ENCODE measurements at regions not wholly inside any gene's neighbourhood (a gene's known extent, or its start where the extent isn't known, plus 50 kb on each side); places are given as distances from the start of the nearest gene placed in this dataset.

DNA sequence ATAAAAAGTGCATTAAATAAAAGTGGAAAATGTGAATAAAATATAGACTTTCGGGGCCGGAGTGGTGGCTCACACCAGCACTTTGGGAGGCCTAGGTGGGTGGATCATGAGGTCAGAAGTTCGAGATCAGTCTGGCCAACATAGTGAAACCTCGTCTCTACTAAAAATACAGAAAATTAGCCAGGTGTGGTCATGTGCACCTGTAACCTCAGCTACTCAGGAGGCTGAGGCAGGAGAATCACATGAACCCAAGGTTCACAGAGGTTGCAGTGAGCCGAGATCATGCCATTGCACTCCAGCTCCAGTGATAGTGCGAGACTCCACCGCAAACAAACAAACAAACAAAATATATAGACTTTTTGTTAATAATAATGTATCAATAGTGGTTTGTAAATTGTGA is 293.6 kb upstream of the TRAM1L1 start:
- ATAC-seq (no peak), DNase-seq (no peak)
- TF ChIP-seq POLR2A (IDR thresholded peaks at IDR 0.05) (no peak), CTCF (IDR thresholded peaks at IDR 0.05) (no peak)
- 80 to 91% (median 89%) methylated on average over 7 of the region's 7 CpGs for WGBS, 4 donors
- H3K4me1 ChIP-seq: no peaks in the 10 kb centered on the region
- H3K9me3 ChIP-seq: peaks cover 0 to 3% (median 0%) of the 10 kb centered on the region in 12 donors
- H3K4me3 ChIP-seq: no peak overlapping the region
- H3K36me3 ChIP-seq: no peaks in the 10 kb centered on the region
- no peaks in the 10 kb centered on the region for H3K27me3 ChIP-seq
- intact Hi-C loops (cut with DNase I): no loop called here
- no peak overlapping the region for H3K27ac ChIP-seq

GRCh38 chr4:117383468-117383867 is 298.1 kb upstream of the TRAM1L1 start:
- Histone ChIP-seq H3K9me3 (peaks cover 0 to 3% (median 0%) of the 10 kb centered on the region in 12 donors), H3K27ac (no peak overlapping the region), H3K27me3 (no peaks in the 10 kb centered on the region), H3K36me3 (no peaks in the 10 kb centered on the region), H3K4me1 (no peaks in the 10 kb centered on the region), H3K4me3 (no peak overlapping the region)
- 78 to 87% (median 81%) methylated on average over 1 of the region's 1 CpG for WGBS, 4 donors
- ATAC-seq (no peak), DNase-seq (no peak)
- intact Hi-C loops (cut with DNase I): no loop called here
- TF ChIP-seq POLR2A (IDR thresholded peaks at IDR 0.05): no peak
- no peak for TF ChIP-seq CTCF (IDR thresholded peaks at IDR 0.05)

- Histone ChIP-seq H3K27me3 (no peaks in the 10 kb centered on the region), H3K4me3 (no peak overlapping the region), H3K4me1 (no peaks in the 10 kb centered on the region), H3K9me3 (peaks cover 0 to 3% (median 0%) of the 10 kb centered on the region in 12 donors), H3K27ac (no peak overlapping the region), H3K36me3 (no peaks in the 10 kb centered on the region)
- ATAC-seq: no peak
- no peak for DNase-seq
- TF ChIP-seq CTCF (IDR thresholded peaks at IDR 0.05) (no peak), POLR2A (IDR thresholded peaks at IDR 0.05) (no peak)
- intact Hi-C loops (cut with DNase I): no loop called here
- 58 to 74% (median 65%) methylated on average over 1 of the region's 1 CpG for WGBS, 4 donors
Observed at GRCh38 chr4:117385526-117385925, 300.1 kb upstream of the TRAM1L1 start.

DNA sequence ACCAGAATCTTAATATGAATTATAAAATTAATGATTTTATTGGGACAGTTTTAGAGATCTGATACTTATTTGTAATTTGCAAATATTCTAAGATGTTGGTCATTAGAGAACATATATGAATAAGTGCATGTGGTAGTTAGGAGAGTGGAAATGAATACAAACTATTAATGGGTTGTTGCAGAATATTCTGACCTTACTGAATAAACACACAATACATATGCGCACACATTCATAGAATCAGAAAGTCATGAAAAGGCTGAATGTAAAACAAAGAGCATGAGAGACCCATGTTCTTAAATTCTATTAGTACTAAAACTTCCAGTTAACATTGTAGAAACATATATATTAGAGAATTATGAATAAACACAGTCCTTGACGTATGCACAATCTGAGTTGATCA is 301.7 kb upstream of the TRAM1L1 start:
- ATAC-seq: no peak
- Histone ChIP-seq H3K9me3 (peaks cover 0 to 3% (median 0%) of the 10 kb centered on the region in 12 donors), H3K27ac (no peak overlapping the region), H3K36me3 (no peaks in the 10 kb centered on the region), H3K27me3 (no peaks in the 10 kb centered on the region), H3K4me3 (no peak overlapping the region), H3K4me1 (no peaks in the 10 kb centered on the region)
- WGBS, 4 donors: 84 to 89% (median 87%) methylated on average over 2 of the region's 2 CpGs
- DNase-seq: no peak
- intact Hi-C loops (cut with DNase I): no loop called here
- no peak for TF ChIP-seq POLR2A (IDR thresholded peaks at IDR 0.05)
- TF ChIP-seq CTCF (IDR thresholded peaks at IDR 0.05): no peak
